ENCODE measurements at regions not wholly inside any gene's neighbourhood (a gene's known extent, or its start where the extent isn't known, plus 50 kb on each side); places are given as distances from the start of the nearest gene placed in this dataset.
A peak's percentile ranks its signal among the peaks of the same experiment; 100 is the strongest.

DNA sequence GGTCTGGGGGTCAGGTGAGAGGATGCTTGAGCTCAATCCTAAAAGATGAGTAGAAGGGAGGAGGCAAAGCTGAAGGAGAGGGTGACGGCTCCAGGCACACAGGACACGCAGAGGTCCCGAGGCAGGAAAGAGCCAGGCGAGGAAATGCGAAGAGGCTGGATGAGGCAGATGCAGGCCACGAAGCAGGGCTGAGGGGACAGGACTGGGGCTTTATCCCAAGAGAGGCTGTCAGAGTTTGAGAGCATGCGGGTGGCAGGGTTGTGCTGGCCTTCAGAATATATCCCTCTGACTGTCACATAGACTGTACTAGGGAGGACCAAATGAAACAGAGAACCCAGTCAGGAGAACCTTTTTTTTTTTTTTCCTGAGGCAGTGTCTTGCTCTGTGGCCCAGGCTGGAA, 100.2 kb downstream of the RMI2 start:
- H3K4me1 ChIP-seq (ENCODE audit: insufficient read depth): no peaks in the 10 kb centered on the region
- H3K36me3 ChIP-seq (ENCODE audit: insufficient read depth): no peaks in the 10 kb centered on the region
- DNase-seq (ENCODE audit: extremely low spot score): no peak
- H3K4me3 ChIP-seq (ENCODE audit: low read depth, low read length): no peak overlapping the region
- 87% methylated on average over 7 of the region's 7 CpGs for WGBS
- H3K27ac ChIP-seq (ENCODE audit: low read depth): no peak overlapping the region

DNA sequence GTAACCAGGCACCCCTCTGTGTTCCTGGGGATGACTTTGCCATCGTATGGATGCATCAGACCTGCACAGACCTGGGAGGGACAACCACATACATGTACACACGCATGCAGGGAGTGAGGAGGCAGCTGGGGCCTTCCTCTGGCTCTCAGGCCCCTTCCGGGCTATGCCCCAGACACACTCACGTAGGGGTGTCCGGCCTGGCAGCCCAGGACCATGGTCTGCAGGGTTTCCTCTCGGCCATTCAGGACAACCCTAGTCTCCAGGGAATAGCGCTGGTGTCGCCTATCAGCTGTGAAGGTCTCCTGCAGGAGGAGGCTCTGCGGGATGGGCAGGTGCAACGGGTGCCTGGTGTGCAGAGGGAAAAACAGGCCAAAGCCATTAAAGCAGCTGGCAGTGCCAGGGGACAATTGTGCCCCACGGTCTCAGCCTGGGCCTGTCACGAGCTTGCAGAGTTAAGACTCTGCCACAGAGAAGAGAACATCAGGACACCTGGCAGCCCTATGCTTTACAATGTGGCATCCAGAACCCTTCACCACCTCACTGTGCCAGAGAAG, 101.4 kb downstream of the RMI2 start:
- no peaks in the 10 kb centered on the region for H3K36me3 ChIP-seq (ENCODE audit: insufficient read depth)
- 87% methylated on average over 12 of the region's 12 CpGs for WGBS
- DNase-seq (ENCODE audit: extremely low spot score): no peak

DNA sequence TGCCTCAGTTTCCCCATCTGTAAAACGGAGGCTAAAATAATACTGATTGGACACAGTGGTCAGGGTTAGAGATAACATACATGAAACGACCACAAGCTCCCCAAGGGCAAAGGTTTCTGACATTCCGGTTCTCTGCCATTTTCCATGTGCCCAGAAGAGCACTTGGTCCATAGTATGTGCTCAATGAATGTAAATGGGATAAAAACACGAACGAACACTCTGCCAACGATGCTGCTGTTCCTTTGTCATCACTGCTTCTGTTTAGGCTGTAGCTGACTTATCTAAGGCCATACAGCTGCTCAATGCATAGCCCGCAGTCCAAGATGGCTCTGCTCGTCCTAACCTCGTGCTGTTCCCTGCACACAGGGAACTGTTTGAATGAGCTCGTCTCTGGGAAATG, 102.0 kb downstream of the RMI2 start:
- no peak for DNase-seq (ENCODE audit: extremely low spot score)
- H3K4me3 ChIP-seq (ENCODE audit: low read depth, low read length): no peak overlapping the region
- no peaks in the 10 kb centered on the region for H3K36me3 ChIP-seq (ENCODE audit: insufficient read depth)
- 90% methylated on average over 10 of the region's 10 CpGs for WGBS
- no peak overlapping the region for H3K27ac ChIP-seq (ENCODE audit: low read depth)
- H3K4me1 ChIP-seq (ENCODE audit: insufficient read depth): no peaks in the 10 kb centered on the region

More for the DNA sequence above, 101.4 kb downstream of the RMI2 start:
- Histone ChIP-seq H3K4me1 (ENCODE audit: insufficient read depth) (no peaks in the 10 kb centered on the region), H3K27ac (ENCODE audit: low read depth) (no peak overlapping the region), H3K4me3 (ENCODE audit: low read depth, low read length) (no peak overlapping the region)

DNA sequence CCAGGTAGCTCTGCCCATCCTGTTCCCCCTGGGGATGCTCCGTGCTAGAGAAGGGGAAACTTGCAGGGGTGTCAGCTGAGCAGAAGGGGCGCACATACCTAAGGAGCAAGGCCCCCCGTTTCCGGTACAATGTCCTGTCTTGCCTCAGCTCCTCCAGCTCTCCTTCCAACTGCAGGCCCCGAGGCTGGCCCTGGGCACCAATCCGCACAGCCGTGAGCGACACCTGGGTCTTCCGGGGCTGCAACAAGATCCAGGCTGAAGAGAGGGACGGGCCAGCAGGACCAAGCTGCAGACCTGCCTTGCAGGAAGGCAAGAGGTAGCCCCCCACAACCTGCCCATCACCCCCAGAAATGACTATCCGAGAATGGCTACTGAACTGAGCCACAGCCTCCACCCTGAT, 102.6 kb downstream of the RMI2 start:
- DNase-seq (ENCODE audit: extremely low spot score): no peak
- no peak overlapping the region for H3K4me3 ChIP-seq (ENCODE audit: low read depth, low read length)
- no peak overlapping the region for H3K27ac ChIP-seq (ENCODE audit: low read depth)
- H3K4me1 ChIP-seq (ENCODE audit: insufficient read depth): no peaks in the 10 kb centered on the region
- 91% methylated on average over 11 of the region's 11 CpGs for WGBS
- H3K36me3 ChIP-seq (ENCODE audit: insufficient read depth): no peaks in the 10 kb centered on the region

DNA sequence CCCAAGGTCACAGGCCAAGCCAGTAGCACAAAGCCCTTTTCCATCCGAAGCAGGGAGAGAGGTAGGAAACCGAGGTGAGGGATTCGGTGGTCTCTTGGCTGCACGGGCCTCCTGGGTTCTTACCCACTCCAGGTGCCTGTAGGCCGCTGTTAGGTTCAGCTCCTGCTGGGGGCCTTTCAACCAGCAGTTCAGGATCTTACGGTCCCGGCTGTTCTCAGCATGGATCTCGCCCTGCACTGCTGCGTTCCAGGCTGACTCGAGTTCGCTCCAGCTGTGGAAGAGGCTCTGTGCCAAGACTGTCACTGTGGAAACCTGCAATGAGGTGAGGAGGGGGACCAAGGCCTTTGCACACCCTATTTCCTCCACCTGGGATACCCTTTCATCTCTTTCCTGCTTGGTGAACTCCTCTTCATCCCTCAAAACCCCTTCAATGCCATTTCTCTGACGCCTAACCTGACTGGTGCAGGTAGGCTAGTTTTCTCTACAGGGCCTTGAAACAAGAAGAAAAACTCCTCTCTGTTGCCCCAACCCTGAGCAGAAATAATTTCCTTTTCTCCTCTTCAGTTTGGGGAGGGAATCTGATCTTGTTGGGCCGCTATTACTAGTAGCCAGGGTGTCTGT, 103.6 kb downstream of the RMI2 start:
- Histone ChIP-seq H3K4me3 (ENCODE audit: low read depth, low read length) (no peak overlapping the region), H3K36me3 (ENCODE audit: insufficient read depth) (no peaks in the 10 kb centered on the region), H3K4me1 (ENCODE audit: insufficient read depth) (no peaks in the 10 kb centered on the region), H3K27ac (ENCODE audit: low read depth) (no peak overlapping the region)
- DNase-seq (ENCODE audit: extremely low spot score): no peak
- 79% methylated on average over 13 of the region's 13 CpGs for WGBS

DNA sequence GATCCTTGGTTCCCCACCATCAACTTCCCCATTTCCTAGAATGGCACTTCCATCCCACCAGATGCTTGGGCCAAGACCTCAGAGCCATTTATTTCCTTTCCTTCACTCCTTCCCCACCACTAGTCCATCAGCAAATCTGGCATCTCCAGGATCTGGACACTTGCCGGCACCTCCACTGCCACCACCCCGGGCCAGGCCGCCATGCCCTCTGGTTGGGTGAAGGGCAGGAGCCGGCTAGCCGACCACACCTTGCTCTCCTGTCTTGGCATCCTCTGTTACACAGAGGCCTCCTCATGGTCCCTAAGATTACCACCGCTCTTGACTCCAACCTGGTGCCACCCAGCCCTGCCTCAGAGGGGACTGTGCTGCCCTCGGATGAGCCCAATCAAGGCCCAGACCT, 104.5 kb downstream of the RMI2 start:
- H3K27ac ChIP-seq (ENCODE audit: low read depth): no peak overlapping the region
- no peaks in the 10 kb centered on the region for H3K36me3 ChIP-seq (ENCODE audit: insufficient read depth)
- no peak for DNase-seq (ENCODE audit: extremely low spot score)
- no peak overlapping the region for H3K4me3 ChIP-seq (ENCODE audit: low read depth, low read length)
- H3K4me1 ChIP-seq (ENCODE audit: insufficient read depth): no peaks in the 10 kb centered on the region
- WGBS: 97% methylated on average over 7 of the region's 7 CpGs

DNA sequence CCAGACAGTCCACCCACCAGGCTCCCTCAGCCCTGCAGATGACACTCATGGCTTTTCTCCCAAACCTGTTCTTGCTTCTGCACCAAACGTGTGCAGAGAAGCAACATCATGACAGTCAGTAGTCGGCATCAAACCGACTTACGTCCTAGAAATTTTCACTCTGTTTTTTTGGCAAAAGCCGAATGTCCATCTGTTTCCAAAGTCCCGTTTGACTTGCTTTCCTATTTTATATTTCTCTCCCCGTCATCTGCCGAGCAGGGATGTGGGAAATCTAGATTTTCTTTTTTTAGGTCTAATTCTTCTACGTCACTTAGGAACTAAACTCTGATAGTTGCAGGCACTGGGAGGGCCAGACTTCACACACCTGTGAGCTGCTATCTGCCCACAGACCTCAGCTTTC, 104.9 kb downstream of the RMI2 start:
- H3K4me1 ChIP-seq (ENCODE audit: insufficient read depth): no peaks in the 10 kb centered on the region
- no peaks in the 10 kb centered on the region for H3K36me3 ChIP-seq (ENCODE audit: insufficient read depth)
- no peak overlapping the region for H3K27ac ChIP-seq (ENCODE audit: low read depth)
- 93% methylated on average over 9 of the region's 9 CpGs for WGBS
- no peak overlapping the region for H3K4me3 ChIP-seq (ENCODE audit: low read depth, low read length)
- DNase-seq (ENCODE audit: extremely low spot score): no peak

DNA sequence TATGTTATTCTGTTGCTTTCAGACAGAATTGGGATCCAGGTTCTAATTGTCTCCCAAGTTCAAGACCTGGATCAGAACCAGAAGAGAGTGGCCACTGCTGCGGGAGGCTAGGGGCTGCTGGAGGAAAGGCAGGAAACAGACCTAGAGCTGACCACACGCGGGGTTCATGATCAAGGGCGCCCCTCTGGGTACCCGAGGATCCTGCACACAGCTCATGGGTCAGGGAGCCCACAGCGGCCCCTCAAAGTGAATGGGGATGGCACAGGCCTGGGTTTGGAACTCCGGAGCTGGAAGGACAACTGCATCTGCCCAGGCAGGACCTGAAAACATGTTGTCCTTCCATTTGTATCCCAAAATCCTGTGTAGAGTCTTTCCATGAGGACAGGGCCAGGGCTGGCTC, 107.0 kb downstream of the RMI2 start:
- no peaks in the 10 kb centered on the region for H3K36me3 ChIP-seq (ENCODE audit: insufficient read depth)
- WGBS: 90% methylated on average over 7 of the region's 7 CpGs
- DNase-seq (ENCODE audit: extremely low spot score): no peak

DNA sequence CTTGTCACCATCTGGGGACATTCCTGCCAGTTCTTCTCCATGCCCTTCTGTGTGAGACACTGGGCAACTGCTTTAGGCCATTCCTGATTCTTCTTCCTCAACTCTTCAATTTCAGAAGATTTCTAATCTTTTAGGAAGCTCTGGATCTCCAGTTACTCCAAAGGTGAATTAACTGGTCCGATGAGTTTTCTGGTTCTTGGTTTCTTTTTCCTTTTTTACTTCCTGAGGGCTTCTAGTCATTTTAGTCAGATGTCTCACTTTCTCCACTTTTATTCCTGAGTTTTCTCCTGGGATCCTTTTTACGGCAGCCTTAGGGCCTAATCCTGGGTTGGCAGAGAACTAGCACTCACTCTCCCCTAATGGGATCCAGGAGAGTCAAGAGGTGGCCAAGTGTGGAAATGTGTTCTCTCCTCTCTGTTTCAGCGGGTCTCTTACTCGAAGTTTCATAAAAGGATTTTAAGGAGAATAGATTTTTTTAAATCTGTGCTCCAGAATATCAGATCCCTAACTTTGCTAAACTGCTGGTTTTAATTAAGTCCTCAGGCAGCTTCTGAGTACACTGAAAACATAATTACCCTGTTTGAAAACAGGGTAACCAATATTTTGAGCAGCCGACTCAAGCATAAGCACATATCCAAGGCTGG, 107.6 kb downstream of the RMI2 start:
- no peak for DNase-seq (ENCODE audit: extremely low spot score)
- Histone ChIP-seq H3K4me1 (ENCODE audit: insufficient read depth) (no peaks in the 10 kb centered on the region), H3K4me3 (ENCODE audit: low read depth, low read length) (no peak overlapping the region), H3K36me3 (ENCODE audit: insufficient read depth) (no peaks in the 10 kb centered on the region), H3K27ac (ENCODE audit: low read depth) (peak overlapping the region; percentile 56)
- 43% methylated on average over 5 of the region's 5 CpGs for WGBS

More for the DNA sequence above, 107.0 kb downstream of the RMI2 start:
- Histone ChIP-seq H3K4me1 (ENCODE audit: insufficient read depth) (no peaks in the 10 kb centered on the region), H3K27ac (ENCODE audit: low read depth) (no peak overlapping the region), H3K4me3 (ENCODE audit: low read depth, low read length) (no peak overlapping the region)

DNA sequence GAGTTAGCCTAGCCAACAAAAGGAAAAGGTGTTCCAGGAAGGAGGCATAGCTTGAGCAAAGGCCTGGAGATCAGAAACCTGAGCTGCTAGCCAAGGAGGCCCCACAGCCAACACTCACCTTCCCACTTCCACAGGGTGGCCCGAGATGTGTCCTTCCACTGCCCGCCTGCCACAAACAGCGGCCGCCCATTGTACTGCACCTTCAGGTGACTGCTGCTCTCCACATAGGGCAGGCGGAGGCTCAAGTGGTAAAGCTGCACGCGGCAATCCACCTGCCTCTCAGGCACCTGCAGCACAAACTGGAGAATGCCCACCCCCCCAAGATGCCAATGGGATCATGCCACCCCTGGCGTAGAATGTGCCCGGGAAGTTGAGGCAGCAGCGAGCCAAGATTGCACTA, 111.5 kb downstream of the RMI2 start:
- Histone ChIP-seq H3K4me3 (ENCODE audit: low read depth, low read length) (no peak overlapping the region), H3K36me3 (ENCODE audit: insufficient read depth) (no peaks in the 10 kb centered on the region), H3K4me1 (ENCODE audit: insufficient read depth) (no peaks in the 10 kb centered on the region), H3K27ac (ENCODE audit: low read depth) (no peak overlapping the region)
- no peak for DNase-seq (ENCODE audit: extremely low spot score)
- 93% methylated on average over 10 of the region's 10 CpGs for WGBS

DNA sequence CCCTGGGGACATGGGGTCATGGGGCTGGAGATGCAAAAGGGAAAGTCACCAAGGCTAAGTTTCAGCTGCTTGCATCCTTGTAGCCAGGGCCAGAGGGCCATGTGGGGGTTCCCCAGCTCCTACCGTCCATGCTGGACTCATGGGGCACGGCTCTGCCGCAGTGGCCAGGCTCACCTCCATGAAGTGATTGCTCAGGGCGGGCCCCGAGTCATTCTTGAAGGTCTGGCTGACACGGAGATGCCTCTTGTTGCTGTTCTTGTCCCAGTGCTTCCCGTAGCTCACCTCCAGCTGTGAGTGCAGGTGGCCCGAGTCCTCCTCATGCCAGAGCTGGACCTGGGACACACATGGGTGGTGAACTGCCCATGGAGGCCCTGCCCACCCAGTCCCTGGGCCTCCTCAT, 114.5 kb downstream of the RMI2 start:
- WGBS: 82% methylated on average over 8 of the region's 8 CpGs
- Histone ChIP-seq H3K4me3 (ENCODE audit: low read depth, low read length) (no peak overlapping the region), H3K36me3 (ENCODE audit: insufficient read depth) (no peaks in the 10 kb centered on the region), H3K27ac (ENCODE audit: low read depth) (no peak overlapping the region), H3K4me1 (ENCODE audit: insufficient read depth) (no peaks in the 10 kb centered on the region)
- no peak for DNase-seq (ENCODE audit: extremely low spot score)

DNA sequence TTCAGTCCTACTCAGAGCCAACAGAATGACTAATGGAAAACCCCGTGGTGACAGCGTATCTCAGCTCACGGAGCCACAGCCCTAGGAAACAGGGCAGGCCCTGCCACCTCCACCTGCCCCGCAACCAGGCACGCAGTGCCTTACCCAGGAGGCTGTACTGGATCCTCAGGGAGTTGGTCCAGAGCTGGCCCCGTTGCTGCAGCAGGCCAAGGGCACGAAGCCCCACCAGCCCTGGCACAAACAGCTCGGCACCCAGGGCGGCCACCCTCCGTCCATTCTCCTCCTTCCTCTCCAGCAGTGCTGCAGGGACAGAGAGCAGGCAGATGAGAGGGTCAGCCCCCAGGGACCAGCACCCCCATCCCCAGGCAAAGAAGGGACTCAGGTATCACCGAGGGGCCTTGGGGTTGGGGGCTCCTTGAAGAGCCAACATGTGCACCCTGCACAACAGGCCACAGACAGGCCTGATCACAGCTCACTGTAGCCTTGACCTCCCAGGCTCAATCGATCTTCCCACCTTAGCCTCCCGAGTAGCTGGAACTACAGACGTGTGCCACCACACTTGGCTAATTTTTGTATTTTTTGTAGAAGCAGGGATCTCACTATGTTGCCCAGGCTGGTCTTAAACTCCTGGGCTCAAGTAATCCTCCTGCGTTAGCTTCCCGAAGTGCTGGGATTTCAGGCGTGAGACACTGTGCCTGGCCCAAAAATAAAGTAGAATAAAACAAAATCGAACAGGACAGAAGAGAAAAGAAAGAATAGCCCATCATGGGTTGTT, 115.7 kb downstream of the RMI2 start:
- WGBS: 88% methylated on average over 18 of the region's 18 CpGs
- H3K4me1 ChIP-seq (ENCODE audit: insufficient read depth): no peaks in the 10 kb centered on the region
- no peak for DNase-seq (ENCODE audit: extremely low spot score)
- H3K27ac ChIP-seq (ENCODE audit: low read depth): no peak overlapping the region
- H3K4me3 ChIP-seq (ENCODE audit: low read depth, low read length): no peak overlapping the region
- no peaks in the 10 kb centered on the region for H3K36me3 ChIP-seq (ENCODE audit: insufficient read depth)

DNA sequence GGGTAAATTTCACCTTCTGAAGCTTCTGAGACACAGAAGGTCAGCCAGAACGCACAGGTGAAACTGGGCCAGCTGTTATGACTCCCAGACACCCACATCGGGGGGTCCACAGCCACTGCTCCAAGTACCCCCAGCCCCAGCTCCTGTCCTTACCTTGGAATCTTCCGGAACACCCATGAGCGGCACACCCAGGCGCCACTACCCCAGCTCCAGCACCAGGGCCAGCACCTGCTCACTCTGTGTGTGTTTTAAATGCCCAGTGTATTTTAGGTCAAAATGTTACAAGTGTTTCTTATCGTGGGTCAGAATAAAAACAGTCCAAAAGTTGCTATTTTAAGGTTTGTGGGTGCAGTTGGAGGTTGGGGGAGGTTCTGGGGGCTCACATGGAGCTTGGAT, 116.3 kb downstream of the RMI2 start:
- no peak for DNase-seq (ENCODE audit: extremely low spot score)
- no peak overlapping the region for H3K4me3 ChIP-seq (ENCODE audit: low read depth, low read length)
- no peaks in the 10 kb centered on the region for H3K36me3 ChIP-seq (ENCODE audit: insufficient read depth)
- WGBS: 85% methylated on average over 6 of the region's 6 CpGs
- no peak overlapping the region for H3K27ac ChIP-seq (ENCODE audit: low read depth)
- no peaks in the 10 kb centered on the region for H3K4me1 ChIP-seq (ENCODE audit: insufficient read depth)

DNA sequence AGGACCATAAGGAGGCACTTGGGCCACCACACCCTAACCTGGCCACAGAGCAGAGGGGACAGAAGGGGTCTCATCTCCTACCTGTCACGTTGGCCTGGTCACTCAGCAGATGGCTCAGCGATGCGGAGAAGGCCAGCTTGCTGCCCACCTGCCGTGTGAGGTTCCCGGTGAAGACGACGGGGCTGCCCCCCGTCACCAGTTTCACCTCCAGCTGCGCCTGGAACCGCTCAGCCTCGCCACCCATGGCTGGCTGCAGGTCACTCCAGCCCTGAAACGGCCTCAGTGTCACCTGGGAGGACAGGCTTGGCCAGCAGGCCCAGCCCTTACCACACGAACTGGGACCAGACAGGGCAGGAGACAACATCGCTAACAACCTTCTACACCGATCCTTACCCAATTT, 116.8 kb downstream of the RMI2 start:
- Histone ChIP-seq H3K4me3 (ENCODE audit: low read depth, low read length) (no peak overlapping the region), H3K4me1 (ENCODE audit: insufficient read depth) (no peaks in the 10 kb centered on the region), H3K36me3 (ENCODE audit: insufficient read depth) (no peaks in the 10 kb centered on the region), H3K27ac (ENCODE audit: low read depth) (no peak overlapping the region)
- DNase-seq (ENCODE audit: extremely low spot score): no peak
- 92% methylated on average over 15 of the region's 15 CpGs for WGBS

Data from urinary bladder (tissue), 3 donors.